ENCODE measurements at regions not wholly inside any gene's neighbourhood (a gene's known extent, or its start where the extent isn't known, plus 50 kb on each side); places are given as distances from the start of the nearest gene placed in this dataset.

- H3K23ac ChIP-seq (ENCODE audit: insufficient read length, low read depth, low read length), result no peak overlapping the region
- H3K27ac Mint-ChIP-seq, result no peak overlapping the region
- no peaks in the 10 kb centered on the region for H3K4me1 ChIP-seq (ENCODE audit: insufficient read depth, low read length)
- no peak overlapping the region for H3K4me2 ChIP-seq (ENCODE audit: insufficient read depth, insufficient read length, low read length)
- no peaks in the 10 kb centered on the region for H3K9me3 Mint-ChIP-seq
- no peaks in the 10 kb centered on the region for H3K23me2 ChIP-seq (ENCODE audit: insufficient read length, low read depth, low read length, poor library complexity, severe bottlenecking)
- H3K27ac ChIP-seq (ENCODE audit: insufficient read length, low read depth, low read length), result no peak overlapping the region
- H3K9me3 ChIP-seq (ENCODE audit: control insufficient read depth, low read depth, low read length), result no peaks in the 10 kb centered on the region
- no peak for TF ChIP-seq CTCF (conservative IDR thresholded peaks at IDR 0.05)
- H2BK15ac ChIP-seq (ENCODE audit: low read depth, low read length), result no peak overlapping the region
- no peaks in the 10 kb centered on the region for H4K20me1 ChIP-seq (ENCODE audit: control insufficient read depth, insufficient read depth, insufficient read length)
- H2BK20ac ChIP-seq (ENCODE audit: low read depth, low read length, poor library complexity, severe bottlenecking), result no peak overlapping the region
- H3K79me1 ChIP-seq (ENCODE audit: insufficient read depth, low read depth, low read length, poor library complexity, severe bottlenecking), result no peaks in the 10 kb centered on the region
- H2AK5ac ChIP-seq (ENCODE audit: insufficient read length, low read length), result no peak overlapping the region
- H3K4ac ChIP-seq (ENCODE audit: low read depth, low read length), result no peak overlapping the region
- H4K91ac ChIP-seq (ENCODE audit: insufficient read length, low read depth, low read length), result no peak overlapping the region
- no peak overlapping the region for H3K18ac ChIP-seq (ENCODE audit: insufficient read length, low read depth, low read length)
- no peak overlapping the region for H2BK5ac ChIP-seq (ENCODE audit: insufficient read length, low read length)
- no peak overlapping the region for H3T11ph ChIP-seq (ENCODE audit: low read length)
- H4K5ac ChIP-seq (ENCODE audit: insufficient read length, low read depth, low read length), result no peak overlapping the region
- no peak overlapping the region for H3K56ac ChIP-seq (ENCODE audit: insufficient read length, low read depth, low read length)
- DNase-seq, result no peak
- no peak overlapping the region for H4K8ac ChIP-seq (replicated peaks; ENCODE audit: insufficient read length, low read depth, low read length)
- H2AFZ ChIP-seq (ENCODE audit: low read length), result no peak overlapping the region
- WGBS (ENCODE audit: extremely low coverage, insufficient read length, low lambda C conversion rate), result no CpG with 5 or more reads among the region's 3 CpGs
- no peak overlapping the region for H3K9ac ChIP-seq (ENCODE audit: extremely low read depth, insufficient read length, low read length)
- H2BK120ac ChIP-seq (ENCODE audit: low read depth, low read length, poor library complexity, severe bottlenecking), result no peak overlapping the region
- H3K36me3 Mint-ChIP-seq (ENCODE audit: insufficient read depth in 1 of 3, low read depth in 3 of 3), result no peaks in the 10 kb centered on the region
- no peak overlapping the region for H2BK12ac ChIP-seq (ENCODE audit: insufficient read length, low read depth, low read length)
- no peak overlapping the region for H3K14ac ChIP-seq (ENCODE audit: insufficient read depth, low read length)
- no peak overlapping the region for H3K4me3 Mint-ChIP-seq
- H3K4me1 Mint-ChIP-seq, result no peaks in the 10 kb centered on the region
- H3K27me3 Mint-ChIP-seq (ENCODE audit: low read depth), result no peaks in the 10 kb centered on the region; the same call in 1 of the 2 replicates
- no peaks in the 10 kb centered on the region for H3K79me2 ChIP-seq (ENCODE audit: insufficient read depth, low read length)
- H3K27me3 ChIP-seq (ENCODE audit: insufficient read depth, low read length), result no peaks in the 10 kb centered on the region
Observed at GRCh38 chr10:4068629-4069028, 283.6 kb upstream of the KLF6 start.
